Gastrocnemius medialis (tissue), 4 donors: ENCODE measurements at regions not wholly inside any gene's neighbourhood (a gene's known extent, or its start where the extent isn't known, plus 50 kb on each side); places are given as distances from the start of the nearest gene placed in this dataset.

ENCODE experiments used
- ATAC-seq, 2 donors: fragments of 150-250 bp; one replicate each; pipeline ENCODE4 v1.9.1; 2016
- DNase-seq, 2 donors: peaks; one replicate each; pipeline ENCODE4 v3.0.0-alpha.2; 2019
- H3K27ac ChIP-seq, 4 donors: fragments of 200-600 bp; sonication (generic); 1 replicate in 1 of 4; 2 replicates in 3 of 4; pipeline ENCODE4 v1.5.1; 2016 to 2018; ENCODE audit warnings: mild to moderate bottlenecking in 2 of 4, moderate library complexity in 1 of 4
- H3K27me3 ChIP-seq, 3 donors: fragments of 200-600 bp; sonication (generic) in 2 of 3; 1 replicate in 1 of 3; 2 replicates in 2 of 3; pipeline versions ENCODE4 v1.5.1 to v1.6.0; 2016 to 2019; ENCODE audit warnings: mild to moderate bottlenecking in 1 of 3, moderate library complexity in 1 of 3
- H3K36me3 ChIP-seq, 2 donors: fragments of 200-600 bp; sonication (generic) in 1 of 2; one replicate each; pipeline ENCODE4 v1.5.1; 2017 to 2018
- H3K4me1 ChIP-seq, 2 donors: fragments of 200-600 bp; sonication (generic) in 1 of 2; one replicate each; pipeline ENCODE4 v1.5.1; 2016 to 2017; ENCODE audit warnings: mild to moderate bottlenecking in 2 of 2
- H3K4me3 ChIP-seq, 4 donors: fragments of 200-600 bp; sonication (generic) in 3 of 4; 1 replicate in 1 of 4; 2 replicates in 3 of 4; pipeline ENCODE4 v1.5.1; 2016 to 2019; ENCODE audit warnings: mild to moderate bottlenecking in 2 of 4
- H3K9me3 ChIP-seq, 3 donors: fragments of 200-600 bp; sonication (generic) in 2 of 3; 1 replicate in 1 of 3; 2 replicates in 2 of 3; pipeline ENCODE4 v1.5.1; 2016 to 2019
- POLR2A ChIP-seq, 2 donors: fragments of 450-650 bp; IDR thresholded peaks; one replicate each; pipeline ENCODE4 v1.6.1; 2017; ENCODE audit warnings: antibody characterized with exemption in 2 of 2, mild to moderate bottlenecking in 2 of 2, moderate library complexity in 2 of 2
- in situ Hi-C, 4 donors: fragments of 200-750 bp; cut with MboI; loops; one replicate each; pipeline versions ENCODE4 v1.15.0 to v1.8.0; 2017; ENCODE audit warnings: low sequenced_read_pairs in 4 of 4
- intact Hi-C: fragments of 100-400 bp; cut with DNase I; formaldehyde crosslinking; loops from one replicate; pipeline ENCODE4 v1.15.1; 2023; ENCODE audit warnings: low total_unique reads
- TF ChIP-seq, protein P1 (sequence below), 5 experiments: fragments of 450-650 bp in 3 of 5; fragments of 200-600 bp in 2 of 5; sonication (generic) in 2 of 5; IDR thresholded peaks in 4 of 5; conservative IDR thresholded peaks in 1 of 5; 1 replicate in 4 of 5; 2 replicates in 1 of 5; pipeline ENCODE4 v1.5.1; 2016 to 2019; ENCODE audit warnings: antibody characterized with exemption in 5 of 5, mild to moderate bottlenecking in 3 of 5, moderate library complexity in 3 of 5

DNA sequence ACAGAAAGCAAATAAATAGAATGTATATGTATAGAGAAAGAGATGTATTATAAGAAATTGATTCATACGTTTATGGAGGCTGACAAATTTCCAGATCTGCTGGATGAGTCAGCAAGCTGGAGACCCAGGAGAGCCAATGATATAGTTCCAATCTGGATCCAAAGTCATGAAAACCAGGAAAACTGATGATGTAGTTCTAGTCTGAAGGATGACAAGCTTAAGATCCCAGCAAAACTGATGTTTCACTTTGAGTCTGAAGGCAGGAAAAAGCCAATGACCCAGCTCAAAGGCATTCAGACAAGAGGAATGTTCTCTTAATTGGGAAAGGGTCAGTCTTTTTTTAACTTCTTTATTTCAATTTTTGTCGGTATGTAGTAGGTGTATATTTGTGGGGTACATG, 102.6 kb downstream of the LHFPL1 start:
- Histone ChIP-seq H3K27ac (no peak overlapping the region), H3K4me3 (no peak overlapping the region), H3K9me3 (no peaks in the 10 kb centered on the region), H3K4me1 (no peaks in the 10 kb centered on the region), H3K36me3 (no peaks in the 10 kb centered on the region), H3K27me3 (no peaks in the 10 kb centered on the region)
- no peak for TF ChIP-seq POLR2A (IDR thresholded peaks at IDR 0.05)
- TF ChIP-seq, protein P1, sequence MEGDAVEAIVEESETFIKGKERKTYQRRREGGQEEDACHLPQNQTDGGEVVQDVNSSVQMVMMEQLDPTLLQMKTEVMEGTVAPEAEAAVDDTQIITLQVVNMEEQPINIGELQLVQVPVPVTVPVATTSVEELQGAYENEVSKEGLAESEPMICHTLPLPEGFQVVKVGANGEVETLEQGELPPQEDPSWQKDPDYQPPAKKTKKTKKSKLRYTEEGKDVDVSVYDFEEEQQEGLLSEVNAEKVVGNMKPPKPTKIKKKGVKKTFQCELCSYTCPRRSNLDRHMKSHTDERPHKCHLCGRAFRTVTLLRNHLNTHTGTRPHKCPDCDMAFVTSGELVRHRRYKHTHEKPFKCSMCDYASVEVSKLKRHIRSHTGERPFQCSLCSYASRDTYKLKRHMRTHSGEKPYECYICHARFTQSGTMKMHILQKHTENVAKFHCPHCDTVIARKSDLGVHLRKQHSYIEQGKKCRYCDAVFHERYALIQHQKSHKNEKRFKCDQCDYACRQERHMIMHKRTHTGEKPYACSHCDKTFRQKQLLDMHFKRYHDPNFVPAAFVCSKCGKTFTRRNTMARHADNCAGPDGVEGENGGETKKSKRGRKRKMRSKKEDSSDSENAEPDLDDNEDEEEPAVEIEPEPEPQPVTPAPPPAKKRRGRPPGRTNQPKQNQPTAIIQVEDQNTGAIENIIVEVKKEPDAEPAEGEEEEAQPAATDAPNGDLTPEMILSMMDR (IDR thresholded peaks at IDR 0.05 in 4 of 5, conservative IDR thresholded peaks at IDR 0.05 in 1 of 5) = no peak
- in situ Hi-C loops = no loop called here
- intact Hi-C loops = no loop called here
- no peak for DNase-seq
- ATAC-seq = no peak

DNA sequence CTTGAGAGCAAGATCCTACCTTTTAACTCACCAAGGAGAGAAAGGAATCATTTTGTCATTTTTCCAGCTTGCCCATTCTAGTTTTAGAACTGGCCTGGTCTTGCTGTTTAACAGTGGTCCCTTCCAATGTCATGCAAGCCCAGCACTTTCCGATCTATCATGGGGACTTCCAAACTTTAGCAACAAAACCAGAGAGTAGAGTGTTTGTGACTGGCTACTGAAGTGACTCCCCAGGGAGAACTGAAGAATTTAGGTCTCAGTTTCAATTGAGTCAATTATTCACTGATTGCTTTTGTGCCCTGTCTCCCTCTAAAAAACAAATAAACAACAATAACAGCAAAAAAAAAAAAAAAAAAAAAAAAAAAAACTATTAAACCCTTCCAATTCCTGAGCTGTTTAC, 108.3 kb downstream of the LHFPL1 start:
- Histone ChIP-seq H3K9me3 (no peaks in the 10 kb centered on the region), H3K27me3 (no peaks in the 10 kb centered on the region), H3K36me3 (no peaks in the 10 kb centered on the region), H3K4me1 (no peaks in the 10 kb centered on the region), H3K27ac (no peak overlapping the region), H3K4me3 (no peak overlapping the region)
- TF ChIP-seq POLR2A (IDR thresholded peaks at IDR 0.05) = no peak
- TF ChIP-seq, protein P1 (IDR thresholded peaks at IDR 0.05 in 4 of 5, conservative IDR thresholded peaks at IDR 0.05 in 1 of 5) = no peak
- intact Hi-C loops (no loop called here), in situ Hi-C loops (no loop called here)
- ATAC-seq (no peak), DNase-seq (no peak)

DNA sequence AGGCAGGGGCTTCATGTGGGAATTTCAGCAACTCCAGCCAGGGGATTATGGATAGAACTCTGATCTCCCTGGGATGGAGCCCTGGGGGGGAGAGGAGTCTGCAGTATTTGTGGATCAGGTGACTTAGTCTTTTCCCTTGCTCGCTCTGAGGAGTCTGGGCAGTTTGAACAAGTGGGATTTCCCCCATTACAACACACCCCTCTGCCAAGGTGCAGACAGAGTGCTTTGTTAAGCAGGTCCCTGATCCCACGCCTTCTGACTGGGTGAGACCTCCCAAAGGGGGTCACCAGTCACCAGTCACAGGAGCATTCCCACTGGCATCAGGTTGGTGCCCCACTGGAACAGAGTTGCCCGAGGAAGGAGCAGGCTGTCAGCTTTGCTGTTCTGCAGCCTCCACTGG, 123.9 kb downstream of the LHFPL1 start:
- H3K4me3 ChIP-seq = no peak overlapping the region
- in situ Hi-C loops = no loop called here
- no peaks in the 10 kb centered on the region for H3K9me3 ChIP-seq
- TF ChIP-seq POLR2A (IDR thresholded peaks at IDR 0.05) = no peak
- TF ChIP-seq, protein P1 (IDR thresholded peaks at IDR 0.05 in 4 of 5, conservative IDR thresholded peaks at IDR 0.05 in 1 of 5) = no peak
- DNase-seq = no peak
- no peak for ATAC-seq
- no peaks in the 10 kb centered on the region for H3K36me3 ChIP-seq
- no peaks in the 10 kb centered on the region for H3K4me1 ChIP-seq
- no peak overlapping the region for H3K27ac ChIP-seq
- intact Hi-C loops = no loop called here
- H3K27me3 ChIP-seq = peaks cover 0 to 17% (median 0%) of the 10 kb centered on the region in 3 donors

DNA sequence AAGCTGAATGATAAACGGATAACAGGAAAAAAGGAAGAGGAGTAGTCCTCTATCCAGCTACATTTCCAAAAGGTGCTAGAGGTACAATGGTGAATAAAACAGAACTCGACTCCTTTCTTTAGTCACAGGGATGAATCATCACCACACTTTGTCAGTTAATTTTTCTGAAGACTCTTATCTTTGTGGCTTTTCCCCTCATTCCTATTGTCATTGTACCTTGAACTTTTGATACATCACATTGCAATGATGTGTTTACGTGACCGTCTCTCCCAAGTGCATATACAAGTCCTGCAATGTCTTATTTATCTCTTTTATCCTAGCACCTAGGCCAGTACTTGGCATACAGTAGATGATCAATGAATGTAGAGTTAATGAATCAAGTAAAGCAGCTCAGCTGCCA, 134.7 kb downstream of the LHFPL1 start:
- TF ChIP-seq POLR2A (IDR thresholded peaks at IDR 0.05) = no peak
- TF ChIP-seq, protein P1 (IDR thresholded peaks at IDR 0.05 in 4 of 5, conservative IDR thresholded peaks at IDR 0.05 in 1 of 5) = no peak
- DNase-seq (no peak), ATAC-seq (no peak)
- in situ Hi-C loops = no loop called here
- intact Hi-C loops = no loop called here
- no peak overlapping the region for H3K4me3 ChIP-seq
- no peak overlapping the region for H3K27ac ChIP-seq
- no peaks in the 10 kb centered on the region for H3K4me1 ChIP-seq
- no peaks in the 10 kb centered on the region for H3K36me3 ChIP-seq
- no peaks in the 10 kb centered on the region for H3K27me3 ChIP-seq
- H3K9me3 ChIP-seq = no peaks in the 10 kb centered on the region

DNA sequence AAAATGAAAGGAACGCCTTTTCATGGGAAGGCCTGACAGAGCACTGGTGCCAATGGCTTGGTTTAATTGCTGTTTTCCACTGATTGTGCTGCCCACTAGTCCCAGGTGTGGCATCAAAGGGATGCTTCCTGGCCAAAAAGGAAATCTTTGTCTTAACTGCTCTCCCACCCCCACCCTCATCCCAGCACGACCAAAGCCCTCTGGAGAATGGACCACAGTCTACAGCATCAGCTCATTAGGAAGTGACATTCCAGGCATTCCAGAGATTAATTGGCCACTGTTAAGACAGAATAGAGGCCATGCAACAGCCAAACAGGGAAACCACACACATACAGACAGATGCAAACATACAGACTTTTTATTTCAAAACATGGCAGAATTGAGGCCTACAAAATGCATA, 143.2 kb downstream of the LHFPL1 start:
- Histone ChIP-seq H3K4me3 (no peak overlapping the region), H3K9me3 (no peaks in the 10 kb centered on the region), H3K36me3 (no peaks in the 10 kb centered on the region), H3K27ac (no peak overlapping the region), H3K27me3 (no peaks in the 10 kb centered on the region), H3K4me1 (no peaks in the 10 kb centered on the region)
- intact Hi-C loops = no loop called here
- no peak for DNase-seq
- TF ChIP-seq, protein P1 (IDR thresholded peaks at IDR 0.05 in 4 of 5, conservative IDR thresholded peaks at IDR 0.05 in 1 of 5) = no peak
- TF ChIP-seq POLR2A (IDR thresholded peaks at IDR 0.05) = no peak
- in situ Hi-C loops = no loop called here
- ATAC-seq = no peak
